ENCODE measurements at regions not wholly inside any gene's neighbourhood (a gene's known extent, or its start where the extent isn't known, plus 50 kb on each side); places are given as distances from the start of the nearest gene placed in this dataset.

GRCh38 chr9:8074713-8075286, 275.2 kb upstream of the DMAC1 start:
- no peak for DNase-seq

DNA sequence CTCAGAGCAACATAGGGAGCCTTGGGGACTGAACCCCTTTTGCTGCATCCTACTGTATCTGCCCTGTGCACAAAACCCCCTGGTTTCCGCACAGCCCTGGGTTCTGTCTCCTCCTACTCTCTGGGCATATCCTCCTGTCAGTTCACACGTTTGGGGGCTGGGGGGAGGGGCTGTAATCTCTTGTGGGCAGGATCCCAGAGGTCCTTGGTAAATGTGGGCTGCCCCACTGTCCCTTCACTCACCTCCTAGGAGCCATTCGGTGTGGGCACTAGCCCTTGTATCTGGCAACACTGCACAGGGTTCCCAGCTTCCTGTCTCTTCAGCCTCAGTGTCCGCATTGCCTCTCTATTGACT, 271.8 kb upstream of the DMAC1 start:
- no peak for DNase-seq

- no peak for DNase-seq
These were observed 271.3 kb upstream of the DMAC1 start for GRCh38 chr9:8070779-8071444.

DNA sequence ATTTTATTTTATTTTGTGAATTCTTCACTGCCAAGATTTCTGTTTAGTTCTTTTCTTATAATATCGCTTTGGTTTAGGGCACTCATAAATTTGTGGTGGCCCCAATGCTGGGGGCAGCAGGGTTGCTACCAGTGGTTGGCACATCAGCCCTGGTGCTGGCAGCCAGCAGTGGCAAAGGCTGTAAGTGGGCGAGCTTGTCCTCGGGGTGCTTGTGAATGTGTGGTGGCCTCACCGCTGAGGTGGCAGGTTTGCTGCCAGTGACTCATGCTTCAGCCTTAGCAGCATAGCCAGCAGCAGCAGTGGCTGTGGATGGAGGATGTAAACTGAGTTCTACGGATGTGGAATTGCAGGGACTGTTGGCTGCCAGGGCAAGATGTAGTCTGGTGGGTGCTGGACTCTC, 262.9 kb upstream of the DMAC1 start:
- DNase-seq: no peak

DNA sequence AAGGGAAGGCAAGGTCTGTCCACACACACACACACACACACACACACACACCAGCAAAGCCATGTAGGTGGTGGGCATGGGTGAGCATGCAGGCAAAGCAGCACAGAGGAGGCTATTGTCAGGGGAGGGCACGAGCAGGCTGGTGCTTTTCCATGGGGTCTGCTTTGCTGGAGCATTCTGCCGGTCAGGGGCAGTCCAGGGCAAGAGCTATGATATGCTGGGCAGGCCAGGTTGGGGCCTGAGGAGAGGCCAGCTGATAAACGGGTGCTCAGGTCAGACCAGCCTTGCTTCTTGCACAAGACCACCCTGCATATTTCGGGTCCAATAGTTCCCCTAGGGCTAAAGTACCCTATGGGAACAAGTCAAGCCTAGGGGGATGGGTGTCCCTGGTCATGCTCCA, 253.9 kb upstream of the DMAC1 start:
- no peak for DNase-seq

- DNase-seq: no peak
These were observed 253.4 kb upstream of the DMAC1 start for GRCh38 chr9:8052991-8053390.

DNA sequence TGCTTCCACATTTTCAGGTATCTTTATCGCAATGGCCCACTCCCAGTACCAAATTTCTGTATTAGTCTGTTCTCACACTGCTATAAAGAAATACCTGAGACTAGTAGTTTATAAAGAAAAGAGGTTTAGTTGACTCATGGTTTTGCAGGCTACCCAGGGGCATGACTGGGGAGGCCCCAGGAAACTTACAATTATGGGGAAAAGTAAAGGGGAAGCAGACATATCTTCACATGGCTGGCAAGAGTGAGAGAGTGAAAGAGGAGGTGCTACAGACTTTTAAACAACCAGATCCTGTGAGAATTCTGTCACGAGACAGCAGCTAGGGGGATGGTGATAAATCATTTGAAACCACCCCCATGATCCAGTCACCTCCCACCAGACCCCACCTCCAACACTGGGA, 238.2 kb upstream of the DMAC1 start:
- no peak for DNase-seq

DNA sequence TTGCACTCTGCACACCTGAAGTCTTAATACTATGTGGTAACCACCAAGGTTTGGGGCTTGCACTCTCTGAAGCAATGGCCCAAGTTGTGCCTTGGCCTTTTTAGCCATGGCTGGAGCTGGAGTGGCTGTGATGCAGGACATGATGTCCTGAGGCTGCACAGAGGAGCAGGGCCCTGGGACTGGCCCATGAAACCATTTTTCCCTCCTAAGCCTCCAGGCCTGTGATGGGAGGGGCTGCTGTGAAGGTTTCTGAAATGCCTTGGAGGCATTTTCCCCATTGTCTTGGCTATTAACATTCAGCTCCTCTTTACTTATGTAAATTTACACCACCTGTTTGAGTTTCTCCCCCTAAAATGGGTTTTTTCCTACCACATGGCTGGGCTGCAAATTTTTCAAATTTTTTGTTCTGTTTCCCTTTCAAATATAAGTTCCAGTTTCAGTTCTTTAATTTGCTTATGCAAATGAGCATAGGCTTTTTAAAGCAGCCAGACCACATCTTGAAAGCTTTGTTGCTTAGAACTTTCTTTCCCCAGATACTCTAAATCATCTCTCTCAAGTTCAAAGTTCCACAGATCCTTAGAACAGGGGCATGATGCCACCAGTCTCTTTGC, 237.4 kb upstream of the DMAC1 start:
- no peak for DNase-seq

DNA sequence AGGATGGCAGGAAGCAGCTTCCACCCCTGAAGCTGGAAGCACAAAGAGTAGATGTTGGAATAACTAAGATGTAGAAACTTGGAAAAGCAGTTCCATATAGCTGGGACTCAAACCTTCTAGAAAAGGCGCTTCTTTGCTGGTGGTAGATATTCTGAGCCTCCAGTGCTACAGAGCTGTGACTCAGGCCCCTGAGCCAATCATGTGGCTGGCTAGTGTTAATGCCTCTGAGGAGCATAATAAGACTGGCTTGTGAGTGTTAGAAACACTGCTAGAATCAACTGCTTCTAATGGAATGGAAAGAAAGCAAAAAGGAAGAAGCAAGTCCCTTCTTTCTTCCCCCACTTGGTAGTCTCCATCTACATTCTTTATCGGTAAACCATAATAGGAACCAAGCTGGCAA, 234.2 kb upstream of the DMAC1 start:
- no peak for DNase-seq

- no peak for DNase-seq
These were observed 230.5 kb upstream of the DMAC1 start for GRCh38 chr9:8030095-8030494.

- DNase-seq: no peak
These were observed 227.8 kb upstream of the DMAC1 start for GRCh38 chr9:8027351-8027750.

DNA sequence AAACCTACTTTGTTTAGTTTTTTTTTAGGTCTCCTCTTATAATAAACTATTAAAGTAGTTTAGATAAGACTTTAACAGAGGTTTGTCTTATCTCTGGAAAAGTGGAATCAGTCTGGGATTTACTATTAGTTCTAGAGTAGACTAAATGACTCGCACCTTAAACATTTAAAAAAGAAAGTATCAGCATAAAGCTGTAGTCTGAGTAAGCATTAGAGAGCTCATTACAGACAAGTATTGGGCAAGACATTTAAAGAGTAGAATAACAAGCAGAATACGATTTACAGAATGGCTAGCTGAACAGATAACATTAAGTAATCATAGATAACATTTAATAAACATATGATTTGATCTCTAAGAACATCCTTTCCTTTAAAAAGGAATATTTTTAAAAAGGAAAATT, 226.0 kb upstream of the DMAC1 start:
- DNase-seq: no peak

DNA sequence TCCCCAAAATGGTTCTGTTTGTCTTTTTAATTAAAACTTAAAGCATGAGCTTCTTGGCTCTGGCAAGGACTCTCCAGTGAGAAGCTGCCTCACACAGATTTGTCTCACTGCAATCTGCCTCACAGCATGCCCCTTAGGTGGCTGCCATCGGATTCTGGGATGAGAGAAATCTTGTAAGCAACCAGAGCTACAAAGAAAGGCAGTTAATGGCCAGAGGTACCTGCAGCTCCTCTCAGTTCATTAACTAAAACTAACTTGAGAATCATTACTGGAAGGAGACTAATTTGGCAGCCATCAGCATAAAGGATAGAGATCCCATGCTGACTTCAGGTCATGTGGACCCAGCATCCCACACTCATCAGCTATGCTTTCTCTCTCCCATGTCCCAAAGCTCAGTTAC, 220.6 kb upstream of the DMAC1 start:
- no peak for DNase-seq

GRCh38 chr9:8019636-8020035, 220.1 kb upstream of the DMAC1 start:
- no peak for DNase-seq

DNA sequence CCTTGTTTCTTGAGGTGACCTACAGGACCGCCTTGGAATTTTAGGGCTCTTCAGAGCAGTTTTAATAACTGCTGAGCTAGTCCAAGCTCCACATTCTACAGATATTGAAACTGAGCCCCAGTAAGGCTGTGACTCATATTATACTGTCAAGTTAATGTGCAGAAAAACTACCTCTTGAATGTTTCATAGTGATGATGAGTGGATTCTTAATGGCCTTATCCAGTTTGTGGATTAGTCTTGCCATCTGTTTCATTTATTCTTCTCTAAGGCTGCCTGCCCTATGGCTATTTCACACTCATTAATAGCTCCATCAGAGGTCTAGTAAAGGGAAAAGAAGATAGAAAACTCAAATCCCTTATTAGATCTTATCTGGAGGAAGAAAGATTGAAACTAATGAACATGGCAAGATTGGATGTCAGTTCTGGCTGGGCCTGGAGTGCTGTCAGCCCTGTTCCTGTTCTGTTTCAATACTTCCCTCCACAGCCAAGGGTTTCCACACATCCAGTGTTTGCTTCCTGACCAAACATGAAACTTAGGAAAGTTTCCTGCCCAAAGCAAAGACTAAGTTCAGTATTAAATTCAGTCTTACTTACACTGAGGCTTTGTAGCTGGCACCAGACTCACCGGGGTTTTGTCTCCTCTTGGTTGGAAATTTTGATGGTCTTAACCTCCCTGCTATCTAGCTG, 215.6 kb upstream of the DMAC1 start:
- no peak for DNase-seq

- DNase-seq: no peak
These were observed 213.4 kb upstream of the DMAC1 start for GRCh38 chr9:8012986-8013385.

- DNase-seq: no peak
These were observed 212.4 kb upstream of the DMAC1 start for GRCh38 chr9:8011974-8012373.

DNA sequence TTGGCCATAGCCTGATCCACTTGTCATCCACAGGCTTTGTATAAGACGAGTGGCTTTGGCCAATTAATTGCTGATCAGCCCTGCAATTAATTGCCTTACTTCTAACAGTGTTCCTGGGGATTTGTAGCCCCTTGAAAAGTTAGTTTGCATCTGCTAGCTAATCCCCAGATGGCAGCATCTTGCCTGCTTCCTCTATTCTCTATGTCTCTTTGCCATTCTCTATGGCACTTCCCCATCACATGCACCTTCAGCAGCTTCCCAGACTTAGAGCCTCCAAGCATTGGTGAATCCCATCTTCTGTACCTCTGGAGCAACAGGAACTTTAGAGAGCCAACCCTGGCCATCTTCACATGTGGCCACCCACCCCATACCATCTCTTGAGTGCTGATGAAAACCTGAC, 197.0 kb upstream of the DMAC1 start:
- DNase-seq: no peak

GRCh38 chr9:7988644-7989280, 189.2 kb upstream of the DMAC1 start:
- DNase-seq: no peak

- no peak for DNase-seq
These were observed 185.1 kb upstream of the DMAC1 start for GRCh38 chr9:7984692-7985091.

DNA sequence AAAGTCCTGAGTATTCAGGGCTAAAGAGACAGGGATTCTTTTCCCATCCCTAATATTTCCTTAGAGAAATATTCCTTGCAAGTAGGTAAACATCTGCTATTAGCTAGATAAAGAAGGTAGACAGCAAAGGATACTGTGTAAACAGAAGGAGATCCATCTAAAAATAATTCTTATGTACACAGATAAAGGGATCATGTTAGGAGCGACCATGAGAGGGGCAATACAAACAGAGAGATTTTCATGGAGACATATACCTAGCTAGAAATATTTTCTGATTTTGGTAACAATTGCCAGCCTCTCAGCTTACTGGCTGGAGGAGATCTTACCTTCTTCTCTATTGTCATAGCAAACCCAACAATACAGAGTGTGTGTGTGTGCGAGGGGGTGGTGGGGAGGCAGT, 184.6 kb upstream of the DMAC1 start:
- no peak for DNase-seq

- DNase-seq: no peak
These were observed 183.9 kb upstream of the DMAC1 start for GRCh38 chr9:7983490-7983889.

GRCh38 chr9:7982907-7983306, 183.3 kb upstream of the DMAC1 start:
- DNase-seq: peak; percentile 8
